Activated naive CD8-positive, alpha-beta T cell treated with anti-CD3 and anti-CD28 coated beads, Interleukin-2, amount 10 ng/mL, durations not matched to agents 7 days and 5 days (primary cell): ENCODE measurements at regions not wholly inside any gene's neighbourhood (a gene's known extent, or its start where the extent isn't known, plus 50 kb on each side); places are given as distances from the start of the nearest gene placed in this dataset.

Experiments
- ATAC-seq: fragments of 150-1000 bp; cut with Tn5 transposase; one replicate; pipeline ENCODE4 v1.10.0; 2021; ENCODE audit warnings: low read depth, moderate library complexity
- POLR2A ChIA-PET: fragments of 350-600 bp; sonication (Branson Sonifier 250); formaldehyde crosslinking; loops from one replicate; lab custom pipeline; 2021; ENCODE audit warnings: antibody characterized with exemption; lab: Charles Lee
- DNase-seq: peaks from one replicate; pipeline ENCODE4 v3.0.0; 2021
- H3K27ac Mint-ChIP-seq: one replicate; pipeline ENCODE4 v1.8.0; 2022; ENCODE audit warnings: mild to moderate bottlenecking, mixed read lengths
- H3K27me3 Mint-ChIP-seq: one replicate; pipeline ENCODE4 v1.8.0; 2022; ENCODE audit warnings: mild to moderate bottlenecking, moderate library complexity, mixed read lengths
- H3K36me3 Mint-ChIP-seq: one replicate; pipeline ENCODE4 v1.8.0; 2021; ENCODE audit warnings: mild to moderate bottlenecking, mixed read lengths
- H3K4me1 Mint-ChIP-seq: one replicate; pipeline ENCODE4 v1.8.0; 2021; ENCODE audit warnings: mixed read lengths
- H3K4me3 Mint-ChIP-seq: one replicate; pipeline ENCODE4 v1.8.0; 2022; ENCODE audit warnings: mild to moderate bottlenecking, moderate library complexity, mixed read lengths
- H3K9me3 Mint-ChIP-seq: one replicate; pipeline ENCODE4 v1.8.0; 2021; ENCODE audit warnings: mixed read lengths

DNA sequence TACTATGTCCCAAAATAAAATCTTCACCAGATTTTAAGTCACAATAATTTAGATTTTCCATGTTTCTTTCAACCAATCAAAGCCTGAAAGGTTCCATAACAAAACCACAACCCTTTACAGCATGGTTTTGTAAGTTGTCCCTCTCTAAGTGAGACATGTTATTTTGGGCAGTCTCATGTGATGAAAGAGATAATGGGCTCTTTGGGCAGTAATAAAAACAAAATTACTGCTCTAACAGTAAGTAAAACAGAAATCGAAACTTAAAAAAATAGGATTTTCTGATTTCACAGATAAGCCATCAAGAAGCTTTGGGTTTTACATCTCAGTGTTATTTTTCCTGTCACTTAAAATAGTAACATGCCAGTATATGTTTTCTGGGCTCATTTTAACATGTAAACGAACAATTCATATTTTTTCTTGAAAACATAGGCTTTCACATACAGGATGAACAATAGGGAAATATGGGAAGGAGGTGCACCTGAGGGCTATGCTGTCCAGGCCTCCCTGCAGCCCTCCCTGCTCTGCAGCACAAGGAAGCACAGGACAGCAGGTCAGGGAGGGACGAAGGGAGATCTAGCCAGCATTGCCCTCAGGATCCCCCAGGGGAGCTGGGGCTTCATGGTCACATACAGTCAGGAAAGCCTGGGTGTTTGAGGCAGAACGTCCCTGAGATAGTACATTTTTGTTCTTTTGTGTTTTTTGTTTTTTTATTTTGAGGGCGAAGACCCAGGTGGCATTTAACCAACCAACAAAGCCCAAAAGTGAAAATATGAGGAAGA, 157.4 kb downstream of the SHOX2 start:
- Mint-ChIP-seq H3K9me3 (no peaks in the 10 kb centered on the region), H3K27ac (no peak overlapping the region), H3K36me3 (no peaks in the 10 kb centered on the region), H3K4me1 (no peaks in the 10 kb centered on the region), H3K4me3 (no peak overlapping the region), H3K27me3 (no peaks in the 10 kb centered on the region)
- POLR2A ChIA-PET = no interaction called here
- ATAC-seq = no peak
- no peak for DNase-seq

DNA sequence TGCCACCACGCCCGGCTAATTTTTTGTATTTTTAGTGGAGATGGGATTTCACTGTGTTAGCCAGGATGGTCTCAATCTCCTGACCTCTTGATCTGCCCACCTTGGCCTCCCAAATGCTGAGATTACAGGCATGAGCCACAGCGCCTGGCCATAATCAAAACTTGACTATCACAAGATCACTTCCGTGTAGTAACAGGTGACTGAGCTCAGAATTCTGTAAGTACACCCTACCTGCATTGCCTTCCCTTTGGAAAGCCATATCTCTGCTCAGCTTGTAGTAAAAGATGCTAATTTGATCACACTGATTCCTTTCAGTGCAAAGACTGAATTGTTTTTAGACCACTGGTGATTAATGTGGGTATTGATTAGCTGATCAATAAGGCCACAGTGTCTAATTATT, 167.1 kb downstream of the SHOX2 start:
- Mint-ChIP-seq H3K36me3 (no peaks in the 10 kb centered on the region), H3K27ac (no peak overlapping the region), H3K4me1 (no peaks in the 10 kb centered on the region), H3K4me3 (no peak overlapping the region), H3K27me3 (no peaks in the 10 kb centered on the region), H3K9me3 (no peaks in the 10 kb centered on the region)
- POLR2A ChIA-PET = no interaction called here
- ATAC-seq (no peak), DNase-seq (no peak)

DNA sequence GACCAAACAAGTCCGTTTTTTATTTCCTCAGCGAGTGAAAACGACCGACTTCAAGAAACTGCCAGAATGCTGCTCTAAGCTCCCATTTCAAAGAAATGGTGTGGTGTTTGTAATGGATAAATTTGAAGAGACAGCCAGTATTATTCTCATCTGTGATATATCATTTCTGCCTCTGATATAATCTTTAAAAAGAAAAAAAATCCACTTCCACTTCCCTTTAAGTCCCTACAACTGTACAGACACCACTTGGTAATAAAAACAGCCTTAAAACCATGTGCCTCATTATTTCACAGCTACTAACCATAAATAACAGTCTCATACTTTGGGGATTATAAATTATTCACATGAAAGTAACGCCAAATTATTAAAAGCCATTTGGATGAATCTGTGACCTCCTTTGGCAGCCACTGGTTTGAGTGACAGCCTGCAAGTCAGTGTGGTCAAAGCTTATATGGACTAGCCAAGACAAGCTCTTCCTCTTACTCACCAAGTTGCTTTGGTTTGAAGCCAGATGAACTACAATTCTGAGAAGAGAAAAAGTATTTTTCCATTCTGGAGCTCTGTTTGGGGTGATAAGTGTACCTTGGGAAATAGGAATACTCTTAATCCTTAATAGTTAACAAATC, 168.0 kb downstream of the SHOX2 start:
- Mint-ChIP-seq H3K27ac (no peak overlapping the region), H3K27me3 (no peaks in the 10 kb centered on the region), H3K4me1 (no peaks in the 10 kb centered on the region), H3K4me3 (no peak overlapping the region), H3K36me3 (no peaks in the 10 kb centered on the region), H3K9me3 (no peaks in the 10 kb centered on the region)
- DNase-seq (no peak), ATAC-seq (no peak)
- POLR2A ChIA-PET = no interaction called here

DNA sequence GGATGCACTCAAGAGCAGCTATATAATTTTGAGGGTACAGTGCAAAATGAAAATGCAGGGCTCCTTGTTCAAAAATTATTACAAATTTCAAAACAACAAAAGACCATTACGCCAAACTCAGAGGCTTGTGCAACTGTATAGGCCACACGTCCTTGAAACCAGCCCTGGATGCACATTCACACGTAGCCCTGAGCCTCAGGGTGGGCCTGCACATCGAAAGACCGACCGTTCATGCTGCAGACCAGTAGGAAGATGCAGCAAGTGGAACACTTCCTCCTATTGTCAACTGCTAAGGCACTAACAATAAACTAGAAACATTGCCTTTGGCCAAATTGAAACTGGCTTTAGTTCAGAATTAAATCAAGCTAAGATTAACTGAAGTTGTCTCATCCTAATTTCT, 174.7 kb downstream of the SHOX2 start:
- Mint-ChIP-seq H3K27me3 (no peaks in the 10 kb centered on the region), H3K36me3 (no peaks in the 10 kb centered on the region), H3K4me1 (no peaks in the 10 kb centered on the region), H3K27ac (no peak overlapping the region), H3K9me3 (no peaks in the 10 kb centered on the region), H3K4me3 (no peak overlapping the region)
- POLR2A ChIA-PET = no interaction called here
- DNase-seq (no peak), ATAC-seq (no peak)

DNA sequence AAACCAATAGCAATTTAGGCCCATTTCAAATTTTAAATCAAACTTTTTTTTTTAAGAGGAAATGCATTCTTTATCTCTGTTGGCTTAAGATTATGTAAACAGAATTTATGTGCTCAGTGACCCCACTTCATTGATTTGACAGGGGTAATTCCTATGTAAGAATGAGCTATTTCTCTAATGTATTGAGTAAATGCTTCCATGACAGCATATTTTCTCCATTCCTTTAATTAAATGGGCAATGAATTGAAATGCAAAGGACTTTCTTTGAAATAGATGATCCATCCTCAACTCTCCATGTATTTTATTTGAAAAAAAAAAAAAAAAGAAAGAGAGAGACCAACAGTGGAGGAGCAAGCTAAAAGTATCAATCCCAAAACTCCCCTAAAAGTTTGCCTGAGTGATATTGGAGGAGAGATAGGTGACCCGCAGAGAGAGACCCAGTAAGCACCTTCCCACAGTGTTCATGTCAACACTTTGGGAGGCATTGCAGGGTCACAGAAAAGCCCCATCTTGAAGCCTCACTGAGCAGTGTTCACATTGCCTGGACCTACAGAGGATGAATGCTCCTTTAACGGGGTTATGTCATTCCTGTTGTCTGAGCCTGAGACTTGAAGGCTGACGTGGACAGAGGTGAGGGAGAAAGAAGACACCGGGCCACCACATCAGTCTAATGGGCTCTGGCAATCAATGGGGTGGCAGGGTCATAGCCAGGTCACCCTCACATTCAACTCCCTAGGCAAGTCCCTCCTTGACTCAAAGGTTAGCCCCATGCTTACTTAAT, 176.0 kb downstream of the SHOX2 start:
- no peak for DNase-seq
- ATAC-seq = no peak
- no peak overlapping the region for H3K27ac Mint-ChIP-seq
- H3K4me1 Mint-ChIP-seq = no peaks in the 10 kb centered on the region
- H3K27me3 Mint-ChIP-seq = no peaks in the 10 kb centered on the region
- H3K36me3 Mint-ChIP-seq = no peaks in the 10 kb centered on the region
- H3K4me3 Mint-ChIP-seq = no peak overlapping the region
- POLR2A ChIA-PET = no interaction called here
- no peaks in the 10 kb centered on the region for H3K9me3 Mint-ChIP-seq

DNA sequence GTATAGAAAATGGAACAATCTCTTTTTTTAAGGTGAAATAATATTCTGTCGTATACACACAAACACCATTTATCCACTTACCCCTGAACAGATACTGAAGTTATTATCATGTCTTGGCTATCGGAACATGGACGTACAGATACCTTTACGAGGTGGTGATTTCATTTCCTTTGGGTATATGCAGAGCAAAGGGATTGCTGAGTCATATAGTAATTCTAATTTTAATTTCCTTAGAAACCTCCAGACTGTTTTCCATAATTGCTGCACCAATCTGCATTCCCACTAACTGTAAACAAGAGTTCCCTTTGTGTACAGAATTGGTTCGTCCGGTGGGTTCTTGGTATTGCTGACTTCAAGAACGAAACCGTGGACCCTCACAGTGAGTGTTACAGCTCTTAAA, 179.4 kb downstream of the SHOX2 start:
- Mint-ChIP-seq H3K36me3 (no peaks in the 10 kb centered on the region), H3K4me1 (no peaks in the 10 kb centered on the region), H3K27me3 (no peaks in the 10 kb centered on the region), H3K4me3 (no peak overlapping the region), H3K27ac (no peak overlapping the region), H3K9me3 (no peaks in the 10 kb centered on the region)
- DNase-seq = no peak
- POLR2A ChIA-PET = no interaction called here
- ATAC-seq = no peak

DNA sequence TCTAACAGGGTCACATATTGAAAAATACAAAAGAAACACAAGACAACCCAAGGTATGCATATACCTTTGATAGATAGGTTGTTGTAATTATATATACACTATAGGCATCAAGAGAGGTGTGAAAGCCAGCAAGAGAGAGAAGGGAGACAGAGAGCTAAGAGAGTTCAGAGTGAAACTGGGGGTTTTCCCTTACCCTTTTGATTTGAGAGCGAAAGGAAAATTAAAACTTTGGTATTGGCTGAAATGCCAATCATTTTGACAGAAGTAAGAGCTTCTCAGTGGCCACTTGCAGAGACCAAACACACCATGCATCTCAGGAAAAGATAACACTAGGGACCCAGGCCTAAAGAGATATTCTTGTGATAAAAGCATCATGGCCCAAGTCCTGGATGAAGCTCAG, 183.6 kb downstream of the SHOX2 start:
- DNase-seq (no peak), ATAC-seq (no peak)
- no peaks in the 10 kb centered on the region for H3K27me3 Mint-ChIP-seq
- no peak overlapping the region for H3K27ac Mint-ChIP-seq
- no peaks in the 10 kb centered on the region for H3K4me1 Mint-ChIP-seq
- POLR2A ChIA-PET = no interaction called here
- H3K9me3 Mint-ChIP-seq = no peaks in the 10 kb centered on the region
- H3K4me3 Mint-ChIP-seq = no peak overlapping the region
- H3K36me3 Mint-ChIP-seq = no peaks in the 10 kb centered on the region

DNA sequence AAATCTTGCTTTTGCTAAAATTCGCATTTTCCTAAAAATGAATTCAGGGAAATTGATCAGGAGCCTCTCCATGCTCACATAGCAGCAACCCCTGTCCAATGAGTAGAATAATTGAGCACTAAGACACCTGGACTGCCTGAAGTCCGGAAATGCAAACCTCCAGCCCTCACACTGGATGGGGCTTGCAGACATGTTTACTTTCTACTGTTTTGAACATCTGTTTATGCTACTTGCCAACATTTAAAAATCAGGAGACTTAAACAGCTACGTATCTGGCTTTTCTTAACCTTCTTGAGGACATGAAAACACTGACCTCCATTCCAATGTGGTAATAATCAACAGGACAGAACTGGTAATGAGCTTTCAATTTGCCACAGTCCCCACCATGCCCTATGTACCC, 184.4 kb downstream of the SHOX2 start:
- H3K4me1 Mint-ChIP-seq = no peaks in the 10 kb centered on the region
- POLR2A ChIA-PET = no interaction called here
- no peaks in the 10 kb centered on the region for H3K36me3 Mint-ChIP-seq
- no peak overlapping the region for H3K27ac Mint-ChIP-seq
- no peaks in the 10 kb centered on the region for H3K27me3 Mint-ChIP-seq
- no peaks in the 10 kb centered on the region for H3K9me3 Mint-ChIP-seq
- ATAC-seq = no peak
- no peak for DNase-seq
- H3K4me3 Mint-ChIP-seq = no peak overlapping the region

DNA sequence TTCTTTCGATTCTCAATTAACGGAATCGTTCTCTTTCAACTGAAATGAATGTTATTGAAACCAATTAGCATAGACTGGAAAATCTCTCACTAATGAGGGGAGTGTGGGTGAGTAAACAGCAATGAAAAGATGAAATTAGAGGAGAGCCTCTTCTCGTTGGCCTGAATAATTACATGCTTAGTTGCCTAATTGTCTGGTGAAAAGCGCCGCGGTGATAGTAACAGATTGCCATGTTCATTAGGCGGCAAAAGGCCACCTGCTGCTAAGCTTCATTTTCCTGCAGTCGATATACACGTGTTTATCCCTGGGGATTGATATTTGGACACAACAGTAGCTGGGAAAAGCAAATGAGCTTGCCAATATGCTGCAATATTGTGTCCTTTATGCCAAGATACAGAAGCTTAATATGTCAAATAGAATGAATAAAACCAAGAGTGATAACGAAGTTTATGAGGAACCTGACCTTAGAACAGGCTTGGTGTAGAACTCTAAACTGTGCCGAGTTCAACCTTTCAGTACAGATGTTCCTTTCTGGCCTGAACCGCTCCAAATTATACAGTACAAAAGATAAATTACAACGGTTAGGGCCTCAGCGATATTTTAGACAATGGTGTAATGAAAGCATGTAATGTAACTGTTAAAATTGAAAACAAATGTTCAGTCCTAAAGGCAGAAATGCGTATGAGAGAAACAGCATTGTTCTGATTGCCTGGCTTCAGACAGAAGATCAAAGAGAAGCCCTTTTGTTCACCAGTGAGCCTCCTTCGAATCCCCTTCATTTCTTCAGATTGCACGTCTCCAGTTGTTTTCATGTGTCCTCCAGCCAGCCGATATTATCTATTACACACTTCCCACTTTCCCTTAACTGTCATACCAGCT, 185.2 kb downstream of the SHOX2 start:
- no peaks in the 10 kb centered on the region for H3K27me3 Mint-ChIP-seq
- DNase-seq (no peak), ATAC-seq (no peak)
- H3K27ac Mint-ChIP-seq = no peak overlapping the region
- H3K4me1 Mint-ChIP-seq = no peaks in the 10 kb centered on the region
- H3K36me3 Mint-ChIP-seq = no peaks in the 10 kb centered on the region
- H3K4me3 Mint-ChIP-seq = no peak overlapping the region
- no peaks in the 10 kb centered on the region for H3K9me3 Mint-ChIP-seq
- POLR2A ChIA-PET = no interaction called here

DNA sequence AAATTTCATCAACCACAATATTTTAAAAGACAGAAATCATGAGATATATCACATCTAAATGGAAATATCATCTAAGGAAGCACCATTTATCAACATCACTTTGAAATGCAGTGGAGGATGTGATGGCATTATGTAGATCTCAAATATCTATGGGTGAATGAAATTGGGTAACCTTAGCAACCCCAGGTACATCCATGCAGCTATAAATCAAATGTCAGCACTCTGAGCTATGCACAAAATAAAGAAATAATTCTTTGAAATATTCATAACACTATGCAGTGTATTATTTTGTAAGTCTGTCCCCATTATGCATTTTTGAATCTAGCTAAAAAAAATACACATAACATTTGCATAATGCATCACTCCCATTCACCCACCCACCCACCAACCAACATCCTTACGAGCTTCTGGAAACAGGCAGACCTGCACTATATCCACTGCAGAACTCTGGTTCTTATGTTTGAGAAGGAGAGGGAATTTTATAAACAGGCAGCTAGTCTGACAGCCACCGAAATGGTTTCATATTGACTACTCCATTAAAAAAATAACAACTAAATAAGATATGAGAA, 186.8 kb downstream of the SHOX2 start:
- Mint-ChIP-seq H3K27me3 (no peaks in the 10 kb centered on the region), H3K27ac (no peak overlapping the region), H3K9me3 (no peaks in the 10 kb centered on the region), H3K4me3 (no peak overlapping the region), H3K4me1 (no peaks in the 10 kb centered on the region), H3K36me3 (no peaks in the 10 kb centered on the region)
- POLR2A ChIA-PET = no interaction called here
- ATAC-seq (no peak), DNase-seq (no peak)

DNA sequence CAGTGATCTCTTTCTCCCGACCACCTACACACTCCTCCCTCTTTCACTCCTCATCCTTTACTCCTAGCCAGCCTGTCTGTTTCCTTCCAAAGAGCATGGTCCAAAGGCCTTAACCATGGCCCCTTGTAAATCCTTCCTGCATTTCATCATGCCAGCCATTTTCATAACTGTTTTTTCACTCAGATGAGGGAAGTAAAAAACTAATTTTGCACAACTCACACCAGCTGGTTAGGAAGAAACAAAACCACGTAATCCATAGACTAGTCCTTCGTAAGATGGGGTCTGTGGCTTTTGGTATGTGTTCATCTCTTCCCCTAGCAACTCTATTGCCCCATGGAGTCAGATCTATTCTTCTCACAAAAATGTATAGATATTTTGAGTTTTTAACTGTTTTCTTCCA, 187.8 kb downstream of the SHOX2 start:
- POLR2A ChIA-PET = no interaction called here

DNA sequence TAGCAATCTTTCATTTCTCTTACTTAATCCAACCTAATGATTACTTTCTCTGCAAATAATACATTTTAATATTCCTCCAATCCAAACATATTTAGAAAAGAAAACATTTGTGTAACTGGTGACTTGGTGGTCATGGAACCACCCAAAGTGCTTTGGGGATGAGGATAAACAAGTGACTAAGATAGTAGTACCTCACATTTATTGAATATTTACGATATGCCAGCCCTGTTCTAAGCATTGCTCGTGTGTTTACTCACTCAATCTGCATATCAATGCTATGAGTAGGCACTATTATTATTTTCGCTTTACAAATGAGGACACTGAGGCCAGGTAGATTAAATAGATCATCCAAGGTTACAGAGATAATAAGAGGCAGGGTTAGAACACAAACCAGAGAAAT, 189.5 kb downstream of the SHOX2 start:
- Mint-ChIP-seq H3K27me3 (no peaks in the 10 kb centered on the region), H3K36me3 (no peaks in the 10 kb centered on the region), H3K4me1 (no peaks in the 10 kb centered on the region), H3K27ac (no peak overlapping the region), H3K9me3 (no peaks in the 10 kb centered on the region), H3K4me3 (no peak overlapping the region)
- POLR2A ChIA-PET = no interaction called here
- DNase-seq (no peak), ATAC-seq (no peak)

More for the DNA sequence above, 187.8 kb downstream of the SHOX2 start:
- no peak for DNase-seq
- ATAC-seq = no peak
- no peak overlapping the region for H3K27ac Mint-ChIP-seq
- no peaks in the 10 kb centered on the region for H3K27me3 Mint-ChIP-seq
- no peaks in the 10 kb centered on the region for H3K4me1 Mint-ChIP-seq
- no peak overlapping the region for H3K4me3 Mint-ChIP-seq
- H3K9me3 Mint-ChIP-seq = no peaks in the 10 kb centered on the region
- no peaks in the 10 kb centered on the region for H3K36me3 Mint-ChIP-seq

DNA sequence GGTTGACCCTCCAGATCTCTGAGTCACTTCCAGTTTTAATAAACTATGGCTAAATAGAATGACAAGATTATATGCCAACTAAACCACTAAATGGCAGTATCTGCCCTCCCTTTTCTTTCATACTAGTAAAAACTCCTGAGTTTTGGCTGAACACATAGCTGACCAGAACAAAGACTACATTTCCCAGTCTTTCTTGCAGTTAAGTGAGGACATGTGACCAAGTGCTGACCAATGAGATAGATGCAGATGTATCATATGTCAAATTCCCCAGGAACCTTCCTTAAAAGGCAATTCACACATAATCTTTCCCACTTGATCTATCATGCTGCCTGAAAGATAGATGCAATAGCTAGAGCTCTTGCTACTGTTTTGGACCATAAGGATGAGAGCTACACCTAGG, 191.3 kb downstream of the SHOX2 start:
- ATAC-seq = no peak
- POLR2A ChIA-PET = no interaction called here
- DNase-seq = no peak
- H3K27me3 Mint-ChIP-seq = no peaks in the 10 kb centered on the region
- no peak overlapping the region for H3K4me3 Mint-ChIP-seq
- no peaks in the 10 kb centered on the region for H3K9me3 Mint-ChIP-seq
- no peaks in the 10 kb centered on the region for H3K4me1 Mint-ChIP-seq
- H3K27ac Mint-ChIP-seq = no peak overlapping the region
- no peaks in the 10 kb centered on the region for H3K36me3 Mint-ChIP-seq
